ENCODE measurements at regions not wholly inside any gene's neighbourhood (a gene's known extent, or its start where the extent isn't known, plus 50 kb on each side); places are given as distances from the start of the nearest gene placed in this dataset.

DNA sequence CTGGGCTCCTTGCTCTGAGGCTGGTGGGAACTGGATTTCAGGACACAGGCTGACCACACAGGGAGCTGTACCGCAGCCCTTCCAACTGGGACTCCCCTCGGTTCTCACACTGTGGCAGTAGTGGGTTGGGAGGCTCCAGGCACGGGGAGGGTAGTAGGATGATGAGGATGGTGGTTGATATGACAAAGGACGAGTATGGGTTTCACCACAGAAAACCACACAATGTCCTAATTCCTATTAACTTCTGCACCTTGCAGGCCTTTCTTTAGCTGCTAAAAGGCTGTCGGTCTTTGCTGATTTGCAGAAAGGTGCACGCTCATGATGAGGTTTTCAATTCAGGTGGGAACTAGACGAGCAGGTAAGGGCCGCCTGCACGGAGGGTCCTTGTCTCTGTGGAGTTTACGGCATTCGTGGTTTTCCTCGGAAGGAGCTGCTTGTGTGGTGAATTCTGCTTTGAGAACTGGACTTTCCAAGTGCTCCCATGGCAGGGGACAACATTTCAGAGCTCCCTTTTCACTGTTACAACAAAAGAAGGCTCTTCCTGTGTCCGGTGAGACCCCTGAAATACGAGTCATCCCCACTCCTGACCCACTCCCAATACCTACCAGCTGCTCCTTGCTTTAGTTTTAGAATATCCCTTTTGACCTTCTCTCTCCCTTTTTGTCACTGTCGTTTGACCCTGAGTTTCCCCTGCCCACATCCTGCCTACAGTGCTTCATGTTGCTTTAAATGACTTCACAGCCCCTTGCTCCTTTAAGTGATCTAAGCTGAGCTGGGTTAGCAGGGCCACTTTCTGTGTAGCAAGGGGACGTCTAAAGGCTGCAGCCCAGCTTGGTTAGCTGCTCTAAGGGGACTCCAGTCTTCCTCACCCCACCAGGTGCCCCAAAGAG is 125.1 kb downstream of the MRPS6 start:
- TF ChIP-seq SMC3 (IDR thresholded peaks at IDR 0.05; ENCODE audit: low read length) (no peak), MAFF (IDR thresholded peaks at IDR 0.05; ENCODE audit: low read depth, low read length) (no peak)
- TF ChIP-seq, protein P1, sequence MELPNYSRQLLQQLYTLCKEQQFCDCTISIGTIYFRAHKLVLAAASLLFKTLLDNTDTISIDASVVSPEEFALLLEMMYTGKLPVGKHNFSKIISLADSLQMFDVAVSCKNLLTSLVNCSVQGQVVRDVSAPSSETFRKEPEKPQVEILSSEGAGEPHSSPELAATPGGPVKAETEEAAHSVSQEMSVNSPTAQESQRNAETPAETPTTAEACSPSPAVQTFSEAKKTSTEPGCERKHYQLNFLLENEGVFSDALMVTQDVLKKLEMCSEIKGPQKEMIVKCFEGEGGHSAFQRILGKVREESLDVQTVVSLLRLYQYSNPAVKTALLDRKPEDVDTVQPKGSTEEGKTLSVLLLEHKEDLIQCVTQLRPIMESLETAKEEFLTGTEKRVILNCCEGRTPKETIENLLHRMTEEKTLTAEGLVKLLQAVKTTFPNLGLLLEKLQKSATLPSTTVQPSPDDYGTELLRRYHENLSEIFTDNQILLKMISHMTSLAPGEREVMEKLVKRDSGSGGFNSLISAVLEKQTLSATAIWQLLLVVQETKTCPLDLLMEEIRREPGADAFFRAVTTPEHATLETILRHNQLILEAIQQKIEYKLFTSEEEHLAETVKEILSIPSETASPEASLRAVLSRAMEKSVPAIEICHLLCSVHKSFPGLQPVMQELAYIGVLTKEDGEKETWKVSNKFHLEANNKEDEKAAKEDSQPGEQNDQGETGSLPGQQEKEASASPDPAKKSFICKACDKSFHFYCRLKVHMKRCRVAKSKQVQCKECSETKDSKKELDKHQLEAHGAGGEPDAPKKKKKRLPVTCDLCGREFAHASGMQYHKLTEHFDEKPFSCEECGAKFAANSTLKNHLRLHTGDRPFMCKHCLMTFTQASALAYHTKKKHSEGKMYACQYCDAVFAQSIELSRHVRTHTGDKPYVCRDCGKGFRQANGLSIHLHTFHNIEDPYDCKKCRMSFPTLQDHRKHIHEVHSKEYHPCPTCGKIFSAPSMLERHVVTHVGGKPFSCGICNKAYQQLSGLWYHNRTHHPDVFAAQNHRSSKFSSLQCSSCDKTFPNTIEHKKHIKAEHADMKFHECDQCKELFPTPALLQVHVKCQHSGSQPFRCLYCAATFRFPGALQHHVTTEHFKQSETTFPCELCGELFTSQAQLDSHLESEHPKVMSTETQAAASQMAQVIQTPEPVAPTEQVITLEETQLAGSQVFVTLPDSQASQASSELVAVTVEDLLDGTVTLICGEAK (IDR thresholded peaks at IDR 0.05) = no peak
- TF ChIP-seq, protein P1 (CRISPR knock-in tag; IDR thresholded peaks at IDR 0.05) = no peak

Data from HepG2 (cell line).